GM23338 (cell line): ENCODE measurements at regions not wholly inside any gene's neighbourhood (a gene's known extent, or its start where the extent isn't known, plus 50 kb on each side); places are given as distances from the start of the nearest gene placed in this dataset.

ENCODE experiments used
- ATAC-seq: fragments of 200-7000 bp; cut with Tn5 transposase; 3 replicates; pipeline ENCODE4 v1.9.1; 2020
- DNase-seq: peaks from one replicate; pipeline ENCODE4 v3.0.0-alpha.2; 2015; ENCODE audit warnings: low spot score
- H2AFZ ChIP-seq: fragments of 200-600 bp; sonication (generic); 2 replicates; pipeline ENCODE4 v1.8.0; 2016; ENCODE audit warnings: antibody characterized with exemption, mild to moderate bottlenecking, moderate library complexity
- H3F3A ChIP-seq: fragments of 200-600 bp; sonication (generic); replicated peaks from 2 replicates; pipeline ENCODE4 v1.8.0; 2017; ENCODE audit warnings: antibody characterized with exemption, mixed run types, low read depth
- H3K27ac ChIP-seq: fragments of 200-600 bp; sonication (generic); 2 replicates; pipeline ENCODE4 v1.6.1; 2016; ENCODE audit warnings: low read depth
- H3K27me3 ChIP-seq: fragments of 200-600 bp; sonication (generic); 2 replicates; pipeline ENCODE4 v1.8.0; 2016; ENCODE audit warnings: mild to moderate bottlenecking, mixed run types, moderate library complexity; ENCODE audit not compliant: insufficient read depth
- H3K36me3 ChIP-seq: fragments of 200-600 bp; sonication (generic); 2 replicates; pipeline ENCODE4 v1.8.0; 2016; ENCODE audit warnings: mild to moderate bottlenecking; ENCODE audit not compliant: insufficient read depth
- H3K4me1 ChIP-seq: fragments of 200-600 bp; sonication (generic); 2 replicates; pipeline ENCODE4 v1.8.0; 2016; ENCODE audit warnings: mild to moderate bottlenecking, moderate library complexity; ENCODE audit not compliant: insufficient read depth
- H3K4me2 ChIP-seq: fragments of 200-600 bp; sonication (generic); 2 replicates; pipeline ENCODE4 v1.7.1; 2017; ENCODE audit warnings: mixed run types
- H3K4me3 ChIP-seq: fragments of 200-600 bp; sonication (generic); 2 replicates; pipeline ENCODE4 v1.6.1; 2016; ENCODE audit warnings: mixed run types
- H3K79me2 ChIP-seq: fragments of 200-600 bp; sonication (generic); replicated peaks from 2 replicates; pipeline ENCODE4 v1.8.0; 2017; ENCODE audit warnings: mild to moderate bottlenecking; ENCODE audit not compliant: insufficient read depth
- H3K9me2 ChIP-seq: fragments of 200-600 bp; sonication (generic); 2 replicates; pipeline ENCODE4 v1.8.0; 2017; ENCODE audit not compliant: insufficient read depth
- H4K20me1 ChIP-seq: fragments of 200-600 bp; sonication (generic); replicated peaks from 2 replicates; pipeline ENCODE4 v1.8.0; 2017; ENCODE audit warnings: mild to moderate bottlenecking; ENCODE audit not compliant: insufficient read depth
- H3K27ac Mint-ChIP-seq: 2 replicates; pipeline ENCODE4 v1.8.0; 2020; ENCODE audit warnings: inconsistent platforms, mild to moderate bottlenecking, moderate library complexity, mixed read lengths
- H3K27me3 Mint-ChIP-seq: 3 replicates; pipeline ENCODE4 v1.8.0; 2022; ENCODE audit warnings: low read depth, mild to moderate bottlenecking, moderate library complexity, mixed read lengths, inconsistent platforms; ENCODE audit not compliant: insufficient read depth, poor library complexity
- H3K36me3 Mint-ChIP-seq: 3 replicates; pipeline ENCODE4 v1.8.0; 2021; ENCODE audit warnings: low read depth, mild to moderate bottlenecking, inconsistent platforms, moderate library complexity, mixed read lengths
- H3K4me1 Mint-ChIP-seq: 3 replicates; pipeline ENCODE4 v1.8.0; 2020; ENCODE audit warnings: mild to moderate bottlenecking, inconsistent platforms, mixed read lengths
- H3K4me3 Mint-ChIP-seq: 3 replicates; pipeline ENCODE4 v1.8.0; 2021; ENCODE audit warnings: moderate library complexity, mild to moderate bottlenecking, inconsistent platforms, mixed read lengths
- H3K9me3 Mint-ChIP-seq: 3 replicates; pipeline ENCODE4 v1.8.0; 2020; ENCODE audit warnings: moderate library complexity, mild to moderate bottlenecking, inconsistent platforms, mixed read lengths
- CREB1 ChIP-seq: fragments of 250-450 bp; sonication (Bioruptor Pico); IDR thresholded peaks from 2 replicates; pipeline ENCODE4 v1.5.0; 2020; ENCODE audit warnings: low read depth, mild to moderate bottlenecking, moderate library complexity
- EZH2 ChIP-seq: fragments of 200-600 bp; sonication (generic); IDR thresholded peaks from one replicate; pipeline ENCODE4 v1.8.0; 2017; ENCODE audit warnings: antibody characterized with exemption, mild to moderate bottlenecking, low read depth; ENCODE audit not compliant: unreplicated experiment
- EZH2phosphoT487 ChIP-seq: fragments of 200-600 bp; sonication (generic); IDR thresholded peaks from one replicate; pipeline ENCODE4 v1.8.1; 2018; ENCODE audit warnings: antibody characterized with exemption; ENCODE audit not compliant: unreplicated experiment
- JUNB ChIP-seq: IDR thresholded peaks from one replicate; pipeline ENCODE4 v1.6.1; 2016; ENCODE audit warnings: antibody characterized with exemption; ENCODE audit not compliant: unreplicated experiment
- NANOG ChIP-seq: IDR thresholded peaks from 2 replicates; pipeline ENCODE4 v1.6.1; 2016; ENCODE audit warnings: antibody characterized with exemption, borderline replicate concordance
- POLR2AphosphoS5 ChIP-seq: IDR thresholded peaks from 2 replicates; pipeline ENCODE4 v1.6.1; 2016; ENCODE audit warnings: antibody characterized with exemption, low read depth
- STAT1 ChIP-seq: IDR thresholded peaks from one replicate; pipeline ENCODE4 v1.6.1; 2016; ENCODE audit warnings: antibody characterized with exemption; ENCODE audit not compliant: unreplicated experiment
- ZNF114 ChIP-seq: fragments of 250-450 bp; sonication (Bioruptor Pico); IDR thresholded peaks from 2 replicates; pipeline ENCODE4 v1.5.0; 2020; ENCODE audit warnings: mild to moderate bottlenecking, moderate library complexity
- ZNF331 ChIP-seq: fragments of 250-450 bp; sonication (Bioruptor Pico); IDR thresholded peaks from 2 replicates; pipeline ENCODE4 v1.5.0; 2020; ENCODE audit warnings: low read depth, mild to moderate bottlenecking, moderate library complexity
- TF ChIP-seq, protein P1 (sequence below): fragments of 250-450 bp; sonication (Bioruptor Pico); IDR thresholded peaks from 2 replicates; pipeline ENCODE4 v1.5.0; 2020; ENCODE audit warnings: mild to moderate bottlenecking, moderate library complexity
- TF ChIP-seq, protein P2 (sequence below): IDR thresholded peaks from one replicate; pipeline ENCODE4 v1.6.1; 2018; ENCODE audit warnings: antibody characterized with exemption; ENCODE audit not compliant: unreplicated experiment
- TF ChIP-seq, protein P3 (sequence below), 2 experiments: fragments of 200-600 bp in 1 of 2; sonication (generic) in 1 of 2; conservative IDR thresholded peaks; 2 replicates each; pipeline versions ENCODE4 v1.5.1 to v1.6.1; 2016 to 2017; ENCODE audit warnings: antibody characterized with exemption in 2 of 2, low read depth in 2 of 2, mild to moderate bottlenecking in 2 of 2, moderate library complexity in 1 of 2
- TF ChIP-seq, protein P4 (sequence below): IDR thresholded peaks from 2 replicates; pipeline ENCODE4 v1.6.1; 2016; ENCODE audit warnings: antibody characterized with exemption

DNA sequence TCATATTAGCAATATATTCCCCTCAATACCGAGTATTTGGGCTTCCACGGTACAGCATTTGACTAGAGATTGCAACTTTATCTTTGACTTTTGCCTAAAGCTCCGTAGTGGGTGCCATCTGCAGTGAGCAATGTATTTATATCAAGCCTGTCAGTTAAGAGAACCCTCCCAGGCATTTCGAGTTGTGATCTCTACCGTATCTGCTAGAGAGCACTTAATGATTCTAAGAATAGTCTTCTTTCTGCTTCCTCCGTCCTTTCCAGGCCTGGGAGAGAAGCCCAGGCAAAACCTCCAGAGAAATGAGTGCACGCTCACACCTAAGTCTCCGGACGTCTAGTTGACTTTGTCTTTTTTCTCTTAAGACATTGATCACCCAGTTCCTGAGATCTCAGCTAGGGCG, 210.6 kb downstream of the KLF6 start:
- no peak overlapping the region for H3K27ac Mint-ChIP-seq
- Histone ChIP-seq H3K27me3 (no peaks in the 10 kb centered on the region), H3K9me2 (no peaks in the 10 kb centered on the region), H3K4me2 (no peak overlapping the region), H4K20me1 (no peaks in the 10 kb centered on the region), H3K4me3 (no peak overlapping the region), H3K36me3 (no peaks in the 10 kb centered on the region), H2AFZ (peak overlapping the region; percentile 67), H3K27ac (no peak overlapping the region), H3F3A (no peaks in the 10 kb centered on the region), H3K4me1 (peaks cover 9% of the 10 kb centered on the region; the same call in 1 of the 2 replicates), H3K79me2 (no peaks in the 10 kb centered on the region)
- H3K4me1 Mint-ChIP-seq = peaks cover 18% of the 10 kb centered on the region
- TF ChIP-seq, protein P1, sequence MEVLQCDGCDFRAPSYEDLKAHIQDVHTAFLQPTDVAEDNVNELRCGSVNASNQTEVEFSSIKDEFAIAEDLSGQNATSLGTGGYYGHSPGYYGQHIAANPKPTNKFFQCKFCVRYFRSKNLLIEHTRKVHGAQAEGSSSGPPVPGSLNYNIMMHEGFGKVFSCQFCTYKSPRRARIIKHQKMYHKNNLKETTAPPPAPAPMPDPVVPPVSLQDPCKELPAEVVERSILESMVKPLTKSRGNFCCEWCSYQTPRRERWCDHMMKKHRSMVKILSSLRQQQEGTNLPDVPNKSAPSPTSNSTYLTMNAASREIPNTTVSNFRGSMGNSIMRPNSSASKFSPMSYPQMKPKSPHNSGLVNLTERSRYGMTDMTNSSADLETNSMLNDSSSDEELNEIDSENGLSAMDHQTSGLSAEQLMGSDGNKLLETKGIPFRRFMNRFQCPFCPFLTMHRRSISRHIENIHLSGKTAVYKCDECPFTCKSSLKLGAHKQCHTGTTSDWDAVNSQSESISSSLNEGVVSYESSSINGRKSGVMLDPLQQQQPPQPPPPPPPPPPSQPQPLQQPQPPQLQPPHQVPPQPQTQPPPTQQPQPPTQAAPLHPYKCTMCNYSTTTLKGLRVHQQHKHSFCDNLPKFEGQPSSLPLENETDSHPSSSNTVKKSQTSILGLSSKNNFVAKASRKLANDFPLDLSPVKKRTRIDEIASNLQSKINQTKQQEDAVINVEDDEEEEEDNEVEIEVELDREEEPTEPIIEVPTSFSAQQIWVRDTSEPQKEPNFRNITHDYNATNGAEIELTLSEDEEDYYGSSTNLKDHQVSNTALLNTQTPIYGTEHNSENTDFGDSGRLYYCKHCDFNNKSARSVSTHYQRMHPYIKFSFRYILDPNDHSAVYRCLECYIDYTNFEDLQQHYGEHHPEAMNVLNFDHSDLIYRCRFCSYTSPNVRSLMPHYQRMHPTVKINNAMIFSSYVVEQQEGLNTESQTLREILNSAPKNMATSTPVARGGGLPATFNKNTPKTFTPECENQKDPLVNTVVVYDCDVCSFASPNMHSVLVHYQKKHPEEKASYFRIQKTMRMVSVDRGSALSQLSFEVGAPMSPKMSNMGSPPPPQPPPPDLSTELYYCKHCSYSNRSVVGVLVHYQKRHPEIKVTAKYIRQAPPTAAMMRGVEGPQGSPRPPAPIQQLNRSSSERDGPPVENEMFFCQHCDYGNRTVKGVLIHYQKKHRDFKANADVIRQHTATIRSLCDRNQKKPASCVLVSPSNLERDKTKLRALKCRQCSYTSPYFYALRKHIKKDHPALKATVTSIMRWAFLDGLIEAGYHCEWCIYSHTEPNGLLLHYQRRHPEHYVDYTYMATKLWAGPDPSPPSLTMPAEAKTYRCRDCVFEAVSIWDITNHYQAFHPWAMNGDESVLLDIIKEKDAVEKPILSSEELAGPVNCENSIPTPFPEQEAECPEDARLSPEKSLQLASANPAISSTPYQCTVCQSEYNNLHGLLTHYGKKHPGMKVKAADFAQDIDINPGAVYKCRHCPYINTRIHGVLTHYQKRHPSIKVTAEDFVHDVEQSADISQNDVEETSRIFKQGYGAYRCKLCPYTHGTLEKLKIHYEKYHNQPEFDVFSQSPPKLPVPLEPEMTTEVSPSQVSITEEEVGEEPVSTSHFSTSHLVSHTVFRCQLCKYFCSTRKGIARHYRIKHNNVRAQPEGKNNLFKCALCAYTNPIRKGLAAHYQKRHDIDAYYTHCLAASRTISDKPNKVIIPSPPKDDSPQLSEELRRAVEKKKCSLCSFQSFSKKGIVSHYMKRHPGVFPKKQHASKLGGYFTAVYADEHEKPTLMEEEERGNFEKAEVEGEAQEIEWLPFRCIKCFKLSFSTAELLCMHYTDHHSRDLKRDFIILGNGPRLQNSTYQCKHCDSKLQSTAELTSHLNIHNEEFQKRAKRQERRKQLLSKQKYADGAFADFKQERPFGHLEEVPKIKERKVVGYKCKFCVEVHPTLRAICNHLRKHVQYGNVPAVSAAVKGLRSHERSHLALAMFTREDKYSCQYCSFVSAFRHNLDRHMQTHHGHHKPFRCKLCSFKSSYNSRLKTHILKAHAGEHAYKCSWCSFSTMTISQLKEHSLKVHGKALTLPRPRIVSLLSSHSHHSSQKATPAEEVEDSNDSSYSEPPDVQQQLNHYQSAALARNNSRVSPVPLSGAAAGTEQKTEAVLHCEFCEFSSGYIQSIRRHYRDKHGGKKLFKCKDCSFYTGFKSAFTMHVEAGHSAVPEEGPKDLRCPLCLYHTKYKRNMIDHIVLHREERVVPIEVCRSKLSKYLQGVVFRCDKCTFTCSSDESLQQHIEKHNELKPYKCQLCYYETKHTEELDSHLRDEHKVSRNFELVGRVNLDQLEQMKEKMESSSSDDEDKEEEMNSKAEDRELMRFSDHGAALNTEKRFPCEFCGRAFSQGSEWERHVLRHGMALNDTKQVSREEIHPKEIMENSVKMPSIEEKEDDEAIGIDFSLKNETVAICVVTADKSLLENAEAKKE (CRISPR knock-in tag) = no peak
- TF ChIP-seq, protein P2, sequence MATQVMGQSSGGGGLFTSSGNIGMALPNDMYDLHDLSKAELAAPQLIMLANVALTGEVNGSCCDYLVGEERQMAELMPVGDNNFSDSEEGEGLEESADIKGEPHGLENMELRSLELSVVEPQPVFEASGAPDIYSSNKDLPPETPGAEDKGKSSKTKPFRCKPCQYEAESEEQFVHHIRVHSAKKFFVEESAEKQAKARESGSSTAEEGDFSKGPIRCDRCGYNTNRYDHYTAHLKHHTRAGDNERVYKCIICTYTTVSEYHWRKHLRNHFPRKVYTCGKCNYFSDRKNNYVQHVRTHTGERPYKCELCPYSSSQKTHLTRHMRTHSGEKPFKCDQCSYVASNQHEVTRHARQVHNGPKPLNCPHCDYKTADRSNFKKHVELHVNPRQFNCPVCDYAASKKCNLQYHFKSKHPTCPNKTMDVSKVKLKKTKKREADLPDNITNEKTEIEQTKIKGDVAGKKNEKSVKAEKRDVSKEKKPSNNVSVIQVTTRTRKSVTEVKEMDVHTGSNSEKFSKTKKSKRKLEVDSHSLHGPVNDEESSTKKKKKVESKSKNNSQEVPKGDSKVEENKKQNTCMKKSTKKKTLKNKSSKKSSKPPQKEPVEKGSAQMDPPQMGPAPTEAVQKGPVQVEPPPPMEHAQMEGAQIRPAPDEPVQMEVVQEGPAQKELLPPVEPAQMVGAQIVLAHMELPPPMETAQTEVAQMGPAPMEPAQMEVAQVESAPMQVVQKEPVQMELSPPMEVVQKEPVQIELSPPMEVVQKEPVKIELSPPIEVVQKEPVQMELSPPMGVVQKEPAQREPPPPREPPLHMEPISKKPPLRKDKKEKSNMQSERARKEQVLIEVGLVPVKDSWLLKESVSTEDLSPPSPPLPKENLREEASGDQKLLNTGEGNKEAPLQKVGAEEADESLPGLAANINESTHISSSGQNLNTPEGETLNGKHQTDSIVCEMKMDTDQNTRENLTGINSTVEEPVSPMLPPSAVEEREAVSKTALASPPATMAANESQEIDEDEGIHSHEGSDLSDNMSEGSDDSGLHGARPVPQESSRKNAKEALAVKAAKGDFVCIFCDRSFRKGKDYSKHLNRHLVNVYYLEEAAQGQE = no peak
- TF ChIP-seq ZNF114 (CRISPR knock-in tag) (no peak), NANOG (no peak), STAT1 (no peak), POLR2AphosphoS5 (no peak), EZH2 (no peak), CREB1 (no peak), EZH2phosphoT487 (no peak), ZNF331 (no peak), JUNB (no peak)
- TF ChIP-seq, protein P3, sequence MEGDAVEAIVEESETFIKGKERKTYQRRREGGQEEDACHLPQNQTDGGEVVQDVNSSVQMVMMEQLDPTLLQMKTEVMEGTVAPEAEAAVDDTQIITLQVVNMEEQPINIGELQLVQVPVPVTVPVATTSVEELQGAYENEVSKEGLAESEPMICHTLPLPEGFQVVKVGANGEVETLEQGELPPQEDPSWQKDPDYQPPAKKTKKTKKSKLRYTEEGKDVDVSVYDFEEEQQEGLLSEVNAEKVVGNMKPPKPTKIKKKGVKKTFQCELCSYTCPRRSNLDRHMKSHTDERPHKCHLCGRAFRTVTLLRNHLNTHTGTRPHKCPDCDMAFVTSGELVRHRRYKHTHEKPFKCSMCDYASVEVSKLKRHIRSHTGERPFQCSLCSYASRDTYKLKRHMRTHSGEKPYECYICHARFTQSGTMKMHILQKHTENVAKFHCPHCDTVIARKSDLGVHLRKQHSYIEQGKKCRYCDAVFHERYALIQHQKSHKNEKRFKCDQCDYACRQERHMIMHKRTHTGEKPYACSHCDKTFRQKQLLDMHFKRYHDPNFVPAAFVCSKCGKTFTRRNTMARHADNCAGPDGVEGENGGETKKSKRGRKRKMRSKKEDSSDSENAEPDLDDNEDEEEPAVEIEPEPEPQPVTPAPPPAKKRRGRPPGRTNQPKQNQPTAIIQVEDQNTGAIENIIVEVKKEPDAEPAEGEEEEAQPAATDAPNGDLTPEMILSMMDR (conservative IDR thresholded peaks at IDR 0.05; ENCODE audit: low read depth in 2 of 2) = no peak
- TF ChIP-seq, protein P4, sequence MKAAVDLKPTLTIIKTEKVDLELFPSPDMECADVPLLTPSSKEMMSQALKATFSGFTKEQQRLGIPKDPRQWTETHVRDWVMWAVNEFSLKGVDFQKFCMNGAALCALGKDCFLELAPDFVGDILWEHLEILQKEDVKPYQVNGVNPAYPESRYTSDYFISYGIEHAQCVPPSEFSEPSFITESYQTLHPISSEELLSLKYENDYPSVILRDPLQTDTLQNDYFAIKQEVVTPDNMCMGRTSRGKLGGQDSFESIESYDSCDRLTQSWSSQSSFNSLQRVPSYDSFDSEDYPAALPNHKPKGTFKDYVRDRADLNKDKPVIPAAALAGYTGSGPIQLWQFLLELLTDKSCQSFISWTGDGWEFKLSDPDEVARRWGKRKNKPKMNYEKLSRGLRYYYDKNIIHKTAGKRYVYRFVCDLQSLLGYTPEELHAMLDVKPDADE = no peak
- DNase-seq = no peak
- H3K36me3 Mint-ChIP-seq = no peaks in the 10 kb centered on the region
- no peak for ATAC-seq
- no peak overlapping the region for H3K4me3 Mint-ChIP-seq
- no peaks in the 10 kb centered on the region for H3K9me3 Mint-ChIP-seq
- no peaks in the 10 kb centered on the region for H3K27me3 Mint-ChIP-seq
